HG03025 (cell line): ENCODE measurements at regions not wholly inside any gene's neighbourhood (a gene's known extent, or its start where the extent isn't known, plus 50 kb on each side); places are given as distances from the start of the nearest gene placed in this dataset.

Experiments used
- ATAC-seq: cut with Tn5 transposase; IDR thresholded peaks from one replicate; pipeline ENCODE4 v1.9.1; 2021; ENCODE audit warnings: mild to moderate bottlenecking, moderate library complexity; ENCODE audit not compliant: unreplicated experiment, low FRiP score

- no peak for ATAC-seq
Observed at GRCh38 chr14:81946375-81946774, 412.7 kb upstream of the SEL1L start.

DNA sequence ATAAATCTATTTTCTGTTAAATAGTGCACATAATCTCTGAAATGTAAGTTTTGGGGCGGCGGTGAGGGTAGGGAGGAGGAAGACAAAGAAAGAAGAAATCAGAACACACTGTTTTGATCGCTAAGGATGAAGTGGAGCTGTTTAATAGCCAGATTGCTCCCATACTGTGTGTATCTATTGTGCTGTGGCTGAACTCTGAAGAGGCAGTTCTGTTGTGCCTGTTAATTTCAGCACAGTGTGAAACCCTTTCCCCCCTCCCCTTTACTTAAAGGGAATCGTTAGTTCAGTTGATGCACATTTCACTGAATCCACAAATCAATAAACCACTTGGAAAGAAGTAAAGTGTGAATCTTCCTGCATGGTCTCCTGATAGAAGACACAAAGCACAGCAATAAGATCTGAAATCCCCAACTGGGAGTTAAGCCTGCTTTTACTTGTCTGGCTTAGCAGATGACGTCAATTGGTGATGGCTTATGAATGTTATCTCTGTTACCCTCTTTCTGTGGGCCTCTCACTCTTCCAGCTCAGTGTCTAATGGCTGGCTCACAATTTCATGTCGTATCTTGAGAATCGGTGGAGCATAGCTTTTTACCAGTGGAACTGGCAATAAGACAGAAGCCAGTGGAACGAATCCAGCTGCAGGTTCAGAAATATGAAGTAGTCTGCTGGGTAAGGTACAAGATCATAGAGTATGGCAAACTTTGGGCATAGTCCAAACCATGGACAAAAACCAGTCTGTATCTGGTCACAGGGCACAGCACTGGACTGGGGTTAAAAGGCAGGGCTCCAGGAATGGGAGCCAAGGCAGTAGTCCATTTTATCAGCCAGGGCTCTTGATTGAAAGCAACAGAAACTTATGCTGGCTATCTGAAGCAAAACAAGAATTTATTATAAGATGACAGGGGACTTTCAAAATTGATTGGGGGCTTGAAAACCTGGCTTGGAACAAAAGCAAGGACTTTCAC, 413.5 kb upstream of the SEL1L start:
- ATAC-seq = no peak

GRCh38 chr14:81952917-81953316, 419.3 kb upstream of the SEL1L start:
- no peak for ATAC-seq

DNA sequence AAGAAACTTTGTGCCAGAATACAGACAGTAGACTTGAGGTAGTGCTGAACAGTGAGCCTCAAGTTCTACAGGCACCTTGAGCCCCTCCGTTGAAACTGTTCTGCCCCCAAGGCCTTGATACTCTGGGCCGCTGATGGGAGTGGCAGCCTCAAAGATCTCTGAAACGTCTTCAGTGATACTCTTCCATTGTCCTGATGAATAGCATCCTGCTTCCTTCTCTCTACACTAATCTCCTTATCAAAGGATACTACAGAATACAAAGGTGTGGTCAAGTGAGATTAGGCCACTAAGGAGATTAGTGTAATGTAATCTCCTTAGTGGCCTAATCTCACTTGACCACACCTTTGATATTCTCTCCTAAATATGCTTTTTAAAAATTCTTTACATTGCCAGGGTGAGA, 419.8 kb upstream of the SEL1L start:
- no peak for ATAC-seq

GRCh38 chr14:81955123-81955522, 421.5 kb upstream of the SEL1L start:
- ATAC-seq = no peak

DNA sequence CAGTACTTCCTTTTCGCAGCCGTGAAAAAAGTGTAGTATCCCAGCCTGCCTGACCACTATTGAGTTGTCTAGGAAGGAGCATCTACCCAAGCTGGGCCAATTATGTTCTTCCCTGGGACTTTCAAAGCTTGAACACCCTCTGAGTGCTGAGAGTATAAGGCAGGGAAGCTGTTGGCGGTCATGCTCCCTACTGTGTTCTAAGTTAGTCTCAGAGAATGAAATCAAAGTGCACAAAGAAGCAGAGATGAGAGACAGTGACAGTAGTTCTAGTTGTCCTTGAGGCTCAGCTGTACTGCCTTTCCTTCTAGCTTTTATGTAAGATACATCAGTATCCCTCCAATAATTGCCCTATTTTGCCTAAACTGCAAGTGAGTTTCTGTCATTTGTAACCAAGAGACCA, 427.1 kb upstream of the SEL1L start:
- ATAC-seq = no peak

DNA sequence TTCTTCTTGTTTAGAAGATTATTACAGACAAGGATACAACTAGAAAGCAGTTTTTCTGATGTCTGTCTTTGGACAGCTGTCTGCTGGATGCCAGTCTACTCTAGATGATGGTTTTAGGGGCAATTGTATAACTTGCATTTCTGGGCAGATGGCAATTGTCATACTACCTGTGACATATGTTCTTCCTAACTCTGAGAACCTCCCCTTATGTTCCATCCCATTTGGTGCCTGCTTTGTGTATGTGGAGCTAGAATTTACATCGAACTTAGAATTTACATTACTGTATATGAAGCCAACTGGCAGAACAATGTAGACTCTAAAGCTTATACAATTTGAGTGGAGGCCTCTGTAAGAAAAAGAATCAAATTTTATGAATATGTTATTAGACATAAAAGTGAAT, 430.2 kb upstream of the SEL1L start:
- no peak for ATAC-seq

DNA sequence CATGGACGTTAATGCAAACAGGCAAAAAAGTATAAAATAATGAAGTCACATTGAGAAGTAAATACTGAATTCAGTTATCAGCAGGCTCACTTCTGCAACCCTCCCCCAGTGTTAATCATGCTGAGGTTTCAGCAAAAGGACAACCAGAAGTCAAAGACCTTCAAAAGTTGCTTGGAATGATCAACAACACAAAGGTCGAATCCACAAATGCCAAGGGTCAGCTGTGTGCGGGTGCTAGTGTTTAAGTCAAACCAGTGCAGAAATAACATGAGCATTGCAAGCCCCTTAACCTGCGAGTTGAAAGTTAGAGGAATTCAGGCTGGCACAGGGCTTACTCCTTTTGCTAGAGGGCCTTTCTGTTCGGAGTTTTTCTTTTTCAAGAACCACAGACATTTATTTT, 436.7 kb upstream of the SEL1L start:
- ATAC-seq = no peak

DNA sequence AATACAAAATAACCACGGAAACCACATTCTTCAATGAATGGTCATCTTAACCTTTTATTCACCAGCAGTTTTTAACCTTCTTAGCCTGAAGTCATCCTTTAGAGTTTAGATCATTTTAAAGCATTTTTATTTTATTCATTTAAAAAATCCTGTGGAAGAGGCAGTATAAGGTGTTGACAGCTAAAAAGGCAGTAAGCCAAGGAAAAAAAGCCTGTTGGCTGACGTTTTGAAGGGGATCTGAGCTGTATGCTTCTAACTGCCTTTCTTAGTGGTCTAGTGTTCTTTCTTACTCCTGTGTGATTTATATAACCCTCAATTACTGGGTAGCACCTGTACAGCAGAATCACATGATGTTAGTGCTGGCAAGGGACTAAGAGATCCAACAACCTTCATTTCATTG, 438.3 kb upstream of the SEL1L start:
- no peak for ATAC-seq

GRCh38 chr14:81972601-81973000, 438.9 kb upstream of the SEL1L start:
- ATAC-seq = no peak

DNA sequence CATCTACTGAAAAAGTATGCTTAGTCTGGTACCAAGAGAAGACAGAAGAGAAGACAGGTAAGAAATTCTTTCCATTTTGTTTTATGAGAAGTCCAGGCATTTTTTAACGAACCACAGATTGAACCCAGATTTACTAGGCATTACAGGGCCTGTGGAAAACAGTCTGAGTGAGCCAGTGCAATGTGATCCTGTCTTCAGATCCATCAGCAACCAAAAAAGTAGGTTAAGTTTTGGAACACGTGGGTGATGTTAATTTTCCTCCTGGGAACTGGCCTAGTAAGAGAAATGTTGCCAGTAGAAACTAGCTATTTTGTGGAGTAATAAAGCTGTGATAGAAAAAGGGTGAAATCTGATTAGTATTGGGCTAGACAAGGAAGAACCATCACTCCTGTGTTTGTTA, 440.9 kb upstream of the SEL1L start:
- no peak for ATAC-seq

DNA sequence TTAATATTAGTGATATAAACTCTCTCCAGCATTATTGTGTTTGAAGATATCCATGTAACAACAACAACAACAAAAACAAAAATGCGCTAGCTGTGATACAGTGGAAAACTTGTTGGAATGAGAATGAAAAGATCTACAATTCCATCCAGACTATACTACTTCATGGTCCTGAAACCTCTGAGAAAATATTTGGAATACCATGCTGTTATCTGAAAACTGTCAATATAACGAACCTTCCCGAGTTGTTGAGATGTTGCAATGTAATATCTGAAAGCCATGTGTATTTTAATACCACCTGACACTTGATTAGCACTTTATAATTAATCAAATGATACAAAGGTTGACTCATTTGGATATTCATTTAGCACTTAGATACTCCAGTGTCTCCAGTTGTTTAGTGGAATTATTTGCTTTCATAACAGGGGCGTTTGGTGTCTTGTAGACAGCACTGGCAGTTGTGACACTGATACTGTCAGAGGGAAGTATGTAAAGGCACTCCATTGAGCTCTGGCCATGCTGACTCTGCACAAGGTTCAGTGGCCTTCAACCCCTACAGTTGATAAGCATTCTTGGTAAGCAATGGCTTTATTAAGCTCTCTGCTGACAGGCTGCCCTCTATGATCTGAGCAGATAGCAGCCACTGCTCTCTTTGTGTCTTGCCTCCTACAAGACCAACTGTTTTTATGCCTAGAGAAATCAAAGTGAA, 447.1 kb upstream of the SEL1L start:
- ATAC-seq = no peak

GRCh38 chr14:81981307-81981675, 447.6 kb upstream of the SEL1L start:
- no peak for ATAC-seq

GRCh38 chr14:81982046-81982445, 448.4 kb upstream of the SEL1L start:
- no peak for ATAC-seq

GRCh38 chr14:81986005-81986404, 452.4 kb upstream of the SEL1L start:
- ATAC-seq = no peak

DNA sequence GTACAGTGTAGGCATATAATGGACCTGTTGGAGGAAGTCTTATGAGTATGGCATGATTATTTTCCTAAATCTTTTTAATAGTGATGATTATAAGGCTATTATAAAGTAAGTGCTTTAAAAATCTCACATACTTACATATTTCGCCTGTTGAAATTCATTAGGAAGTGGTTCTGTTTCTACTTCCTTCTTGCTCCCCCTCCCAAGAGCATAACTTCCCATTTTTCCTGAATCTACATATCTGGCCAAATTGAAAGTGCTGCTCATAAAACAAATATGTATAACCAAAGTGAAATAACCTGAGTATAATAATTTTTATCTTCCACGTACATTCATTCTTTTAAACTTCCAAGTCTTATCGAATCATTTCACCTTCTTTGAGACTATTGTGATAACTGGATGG, 455.6 kb upstream of the SEL1L start:
- no peak for ATAC-seq

GRCh38 chr14:81990312-81990761, 456.7 kb upstream of the SEL1L start:
- peak; percentile 66 for ATAC-seq

- ATAC-seq = no peak
Observed at GRCh38 chr14:81991998-81992397, 458.3 kb upstream of the SEL1L start.

GRCh38 chr14:81993432-81993831, 459.8 kb upstream of the SEL1L start:
- no peak for ATAC-seq

DNA sequence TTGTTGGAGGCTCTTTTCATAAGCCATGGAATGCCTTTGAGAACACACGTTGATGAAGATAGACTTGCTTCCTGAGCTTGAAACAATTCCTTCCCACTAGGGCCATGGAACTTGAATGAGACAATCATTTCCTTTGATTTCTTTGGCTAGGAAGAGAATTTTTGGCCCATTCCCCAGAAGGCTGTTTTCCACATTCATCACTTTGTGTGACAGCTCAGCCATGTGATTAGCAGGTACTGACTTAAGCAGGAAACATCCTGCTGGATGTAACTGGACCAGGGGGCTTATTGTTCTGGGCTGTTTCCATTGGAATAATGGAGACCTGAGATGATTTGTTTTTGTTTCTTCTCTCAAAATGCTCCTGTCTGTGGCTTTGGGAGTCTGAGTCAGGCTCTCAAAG, 469.8 kb upstream of the SEL1L start:
- no peak for ATAC-seq

DNA sequence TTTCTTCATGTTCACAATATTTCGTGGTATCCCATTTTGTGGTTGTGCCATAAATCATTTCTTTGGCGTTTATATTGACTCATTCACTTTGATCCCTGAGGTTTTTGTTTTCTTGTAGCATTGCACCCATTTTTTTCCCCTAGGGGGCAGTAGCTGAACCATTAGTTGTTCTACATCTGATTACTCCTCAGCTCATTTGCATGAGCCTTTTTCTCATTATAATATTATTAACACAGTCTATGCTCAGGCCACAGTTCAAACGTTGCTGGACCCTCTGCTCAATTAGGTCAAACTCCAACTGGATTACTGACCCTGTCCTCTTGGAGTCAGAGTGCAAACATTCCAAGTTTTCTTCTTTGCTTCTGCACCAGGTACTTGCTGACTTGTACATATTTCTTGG, 475.4 kb upstream of the SEL1L start:
- ATAC-seq = no peak

DNA sequence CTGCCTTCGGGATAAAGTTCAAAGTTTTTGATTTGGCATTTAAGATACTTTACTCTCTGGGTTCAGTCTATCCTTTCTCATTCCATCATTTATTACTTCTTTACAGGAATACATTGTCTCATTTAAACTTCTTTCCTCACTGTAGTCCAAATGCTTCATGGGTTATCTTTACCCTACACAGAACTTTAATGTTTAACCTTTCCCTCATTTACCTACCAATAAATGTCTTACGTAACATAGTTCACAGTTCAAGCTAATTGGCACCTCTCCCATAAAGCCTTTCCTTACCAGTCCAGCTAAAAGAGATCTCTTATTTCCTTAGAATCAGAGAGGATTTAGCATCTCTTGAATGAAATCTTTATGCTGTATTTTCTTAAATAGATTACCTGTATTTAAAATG, 476.3 kb upstream of the SEL1L start:
- no peak for ATAC-seq
